ENCODE measurements at regions not wholly inside any gene's neighbourhood (a gene's known extent, or its start where the extent isn't known, plus 50 kb on each side); places are given as distances from the start of the nearest gene placed in this dataset.

- intact Hi-C loops (cut with micrococcal nuclease) = loop anchor here (2.0 to 10.0 kb wide), 3 partner anchors 317 to 629 kb away; no protein-coding TSS in a partner anchor
Observed at GRCh38 chr14:31935391-31935790, 141.7 kb upstream of the ARHGAP5 start.

More at GRCh38 chr14:31935391-31935790, 141.7 kb upstream of the ARHGAP5 start:
- DNase-seq (ENCODE audit: extremely low read depth in 1 of 4, low spot score in 3 of 4) (peak in 1 of 4 experiments; percentile 8), ATAC-seq (no peak; the same call in 2 of the 3 replicates), FAIRE-seq (no peak)
- H3K4me1 ChIP-seq (replicated peaks in 1 of 2; ENCODE audit: control insufficient read depth in 2 of 2, insufficient read depth in 2 of 2, low read length in 2 of 2) = peaks cover 0 to 3% of the 10 kb centered on the region in 2 experiments; a peak in 4 of 5 replicates
- H2AFZ ChIP-seq (ENCODE audit: low read depth, low read length) = peak overlapping the region; percentile 59
- no peaks in the 10 kb centered on the region for H3K9me3 ChIP-seq (replicated peaks; ENCODE audit: control insufficient read depth, insufficient read depth, low read depth, low read length)
- POLR2A ChIA-PET = no interaction called here
- 21% methylated on average over 2 of the region's 3 CpGs for WGBS (ENCODE audit: insufficient coverage, low coverage, missing lambda C conversion rate)
- H3K9me1 ChIP-seq (ENCODE audit: control insufficient read depth, insufficient read depth, low read length) = no peaks in the 10 kb centered on the region
- H3K27ac ChIP-seq (ENCODE audit: extremely low read depth, low read depth, low read length) = no peak overlapping the region
- no peaks in the 10 kb centered on the region for H3K79me2 ChIP-seq (ENCODE audit: control insufficient read depth, insufficient read depth, low read length)
- no peak overlapping the region for H3K4me3 ChIP-seq
- TF ChIP-seq CTCF (IDR thresholded peaks at IDR 0.05 in 2 of 3, conservative IDR thresholded peaks at IDR 0.05 in 1 of 3; ENCODE audit: insufficient read depth in 2 of 3, low read depth in 1 of 3, low read length in 3 of 3) (peak in 1 of 3 experiments; percentile 19; a peak in 2 of 6 replicates), VEZF1 (CRISPR knock-in tag; IDR thresholded peaks at IDR 0.05) (no peak), SRSF9 (IDR thresholded peaks at IDR 0.05; ENCODE audit: borderline replicate concordance, low read depth, low read length) (no peak), SPI1 (IDR thresholded peaks at IDR 0.05; ENCODE audit: borderline replicate concordance, low read depth, low read length) (no peak), THAP12 (CRISPR knock-in tag; IDR thresholded peaks at IDR 0.05) (no peak), MAFG (tag; conservative IDR thresholded peaks at IDR 0.05) (peak; percentile 34), RAD21 (CRISPR knock-in tag; conservative IDR thresholded peaks at IDR 0.05 in 1 of 2, IDR thresholded peaks at IDR 0.05 in 1 of 2) (peak in 1 of 2 experiments; percentile 42; a peak in 2 of 4 replicates), ZNF764 (CRISPR knock-in tag; IDR thresholded peaks at IDR 0.05; ENCODE audit: low read depth) (no peak), ZNF785 (CRISPR knock-in tag; IDR thresholded peaks at IDR 0.05) (no peak), ZBTB26 (CRISPR knock-in tag; IDR thresholded peaks at IDR 0.05) (no peak), ETV1 (tag; conservative IDR thresholded peaks at IDR 0.05; ENCODE audit: low read depth) (no peak)
- H3K27me3 ChIP-seq (ENCODE audit: control insufficient read depth in 2 of 2, insufficient read depth in 2 of 2, low read length in 2 of 2) = no peaks in the 10 kb centered on the region
- no TSS peak for BruUV-seq (replicated peaks)
- no peak overlapping the region for H3K9ac ChIP-seq (ENCODE audit: insufficient read depth in 1 of 2, low read depth in 2 of 2, low read length in 2 of 2)
- H3K36me3 ChIP-seq (ENCODE audit: control insufficient read depth, insufficient read depth, low read length) = no peaks in the 10 kb centered on the region
- no peaks in the 10 kb centered on the region for H4K20me1 ChIP-seq (replicated peaks; ENCODE audit: control insufficient read depth, insufficient read depth, low read length)
- in situ Hi-C loops (cut with MboI) = no loop called here
- H3K4me2 ChIP-seq (ENCODE audit: insufficient read depth, low read length) = no peak overlapping the region
- CTCF ChIA-PET (ENCODE audit: low intra/inter-chr PET ratio) = interaction anchor here (0.7 to 3.1 kb wide), 3 partner anchors 223 to 319 kb away, joined by 3 to 15 read pairs (median 11); no protein-coding TSS in a partner anchor
